ENCODE measurements at regions not wholly inside any gene's neighbourhood (a gene's known extent, or its start where the extent isn't known, plus 50 kb on each side); places are given as distances from the start of the nearest gene placed in this dataset.

- Histone ChIP-seq H3F3A (ENCODE audit: insufficient read depth, low read length) (no peaks in the 10 kb centered on the region), H2AFZ (ENCODE audit: low read length) (no peak overlapping the region), H3K4me2 (ENCODE audit: low read depth, low read length) (no peak overlapping the region), H3K79me2 (ENCODE audit: low read length) (no peaks in the 10 kb centered on the region), H3K9me3 (replicated peaks; ENCODE audit: insufficient read depth, low read length) (no peaks in the 10 kb centered on the region), H3K9ac (ENCODE audit: low read length) (no peak overlapping the region), H3K27me3 (replicated peaks; ENCODE audit: insufficient read depth, low read length) (no peaks in the 10 kb centered on the region; the same call in 1 of the 2 replicates), H3K36me3 (replicated peaks; ENCODE audit: insufficient read depth, low read length) (no peaks in the 10 kb centered on the region), H3K4me3 (ENCODE audit: low read length) (no peak overlapping the region), H3K27ac (ENCODE audit: low read length) (no peak overlapping the region), H3K9me2 (replicated peaks; ENCODE audit: insufficient read depth, low read length) (no peaks in the 10 kb centered on the region), H4K20me1 (ENCODE audit: insufficient read depth, low read length) (no peaks in the 10 kb centered on the region), H3K4me1 (ENCODE audit: low read length) (no peaks in the 10 kb centered on the region)
- DNase-seq = no peak
- no peak for TF ChIP-seq CTCF (IDR thresholded peaks at IDR 0.05; ENCODE audit: low read length)
- TF ChIP-seq EZH2 (optimal IDR thresholded peaks at IDR 0.05; ENCODE audit: low read depth, low read length) = no peak
- TF ChIP-seq EZH2phosphoT487 (IDR thresholded peaks at IDR 0.05; ENCODE audit: low read length) = no peak
Measured at GRCh38 chr2:120604767-120605166, 130.9 kb upstream of the GLI2 start.

- Histone ChIP-seq H3K4me2 (ENCODE audit: low read depth, low read length) (no peak overlapping the region), H4K20me1 (ENCODE audit: insufficient read depth, low read length) (no peaks in the 10 kb centered on the region)
Measured at GRCh38 chr2:120605231-120605935, 130.3 kb upstream of the GLI2 start.

GRCh38 chr2:120606280-120606679 lies 129.4 kb upstream of the GLI2 start:
- no peaks in the 10 kb centered on the region for H3K4me1 ChIP-seq (ENCODE audit: low read length)
- no peaks in the 10 kb centered on the region for H3F3A ChIP-seq (ENCODE audit: insufficient read depth, low read length)
- no peaks in the 10 kb centered on the region for H3K36me3 ChIP-seq (replicated peaks; ENCODE audit: insufficient read depth, low read length)
- no peak for TF ChIP-seq EZH2 (optimal IDR thresholded peaks at IDR 0.05; ENCODE audit: low read depth, low read length)
- TF ChIP-seq CTCF (IDR thresholded peaks at IDR 0.05; ENCODE audit: low read length) = no peak
- TF ChIP-seq EZH2phosphoT487 (IDR thresholded peaks at IDR 0.05; ENCODE audit: low read length) = no peak
- no peaks in the 10 kb centered on the region for H3K9me2 ChIP-seq (replicated peaks; ENCODE audit: insufficient read depth, low read length)
- H3K4me2 ChIP-seq (ENCODE audit: low read depth, low read length) = no peak overlapping the region
- no peaks in the 10 kb centered on the region for H3K79me2 ChIP-seq (ENCODE audit: low read length)
- no peaks in the 10 kb centered on the region; the same call in 1 of the 2 replicates for H3K27me3 ChIP-seq (replicated peaks; ENCODE audit: insufficient read depth, low read length)
- H3K27ac ChIP-seq (ENCODE audit: low read length) = no peak overlapping the region
- H4K20me1 ChIP-seq (ENCODE audit: insufficient read depth, low read length) = no peaks in the 10 kb centered on the region
- H3K9me3 ChIP-seq (replicated peaks; ENCODE audit: insufficient read depth, low read length) = no peaks in the 10 kb centered on the region
- no peak overlapping the region for H2AFZ ChIP-seq (ENCODE audit: low read length)
- H3K9ac ChIP-seq (ENCODE audit: low read length) = no peak overlapping the region
- H3K4me3 ChIP-seq (ENCODE audit: low read length) = no peak overlapping the region
- DNase-seq = no peak

More at GRCh38 chr2:120605231-120605935, 130.3 kb upstream of the GLI2 start:
- Histone ChIP-seq H3K4me1 (ENCODE audit: low read length) (no peaks in the 10 kb centered on the region), H3K9ac (ENCODE audit: low read length) (no peak overlapping the region), H3K9me2 (replicated peaks; ENCODE audit: insufficient read depth, low read length) (no peaks in the 10 kb centered on the region), H2AFZ (ENCODE audit: low read length) (no peak overlapping the region), H3K79me2 (ENCODE audit: low read length) (no peaks in the 10 kb centered on the region), H3K27ac (ENCODE audit: low read length) (no peak overlapping the region), H3F3A (ENCODE audit: insufficient read depth, low read length) (no peaks in the 10 kb centered on the region), H3K4me3 (ENCODE audit: low read length) (no peak overlapping the region), H3K36me3 (replicated peaks; ENCODE audit: insufficient read depth, low read length) (no peaks in the 10 kb centered on the region), H3K9me3 (replicated peaks; ENCODE audit: insufficient read depth, low read length) (no peaks in the 10 kb centered on the region), H3K27me3 (replicated peaks; ENCODE audit: insufficient read depth, low read length) (no peaks in the 10 kb centered on the region; the same call in 1 of the 2 replicates)
- no peak for TF ChIP-seq EZH2phosphoT487 (IDR thresholded peaks at IDR 0.05; ENCODE audit: low read length)
- TF ChIP-seq EZH2 (optimal IDR thresholded peaks at IDR 0.05; ENCODE audit: low read depth, low read length) = no peak
- TF ChIP-seq CTCF (IDR thresholded peaks at IDR 0.05; ENCODE audit: low read length) = no peak
- DNase-seq = no peak

Data from MM.1S (cell line).